ENCODE measurements at regions not wholly inside any gene's neighbourhood (a gene's known extent, or its start where the extent isn't known, plus 50 kb on each side); places are given as distances from the start of the nearest gene placed in this dataset.

DNA sequence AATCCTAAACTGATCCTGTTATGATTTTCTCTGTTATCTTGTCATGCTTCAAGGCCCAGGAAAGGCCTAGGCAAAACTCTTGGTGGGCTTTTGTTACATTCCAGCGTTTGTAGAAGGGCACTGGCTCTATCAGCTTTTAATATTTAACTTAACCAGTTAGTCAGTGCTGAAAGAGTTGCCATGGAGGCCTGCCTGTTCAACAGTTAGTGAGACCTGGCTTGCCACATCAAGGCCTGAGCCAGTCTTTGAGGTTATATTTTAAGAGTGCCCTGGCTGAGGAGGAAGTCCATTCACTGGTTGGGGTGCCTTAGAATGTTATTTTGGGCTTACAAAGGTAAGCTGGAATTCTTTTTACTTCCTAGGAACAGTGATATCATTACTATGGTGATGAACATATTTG lies 144.1 kb upstream of the NRG3 start:
- TF ChIP-seq, protein P1, sequence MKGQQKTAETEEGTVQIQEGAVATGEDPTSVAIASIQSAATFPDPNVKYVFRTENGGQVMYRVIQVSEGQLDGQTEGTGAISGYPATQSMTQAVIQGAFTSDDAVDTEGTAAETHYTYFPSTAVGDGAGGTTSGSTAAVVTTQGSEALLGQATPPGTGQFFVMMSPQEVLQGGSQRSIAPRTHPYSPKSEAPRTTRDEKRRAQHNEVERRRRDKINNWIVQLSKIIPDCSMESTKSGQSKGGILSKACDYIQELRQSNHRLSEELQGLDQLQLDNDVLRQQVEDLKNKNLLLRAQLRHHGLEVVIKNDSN (IDR thresholded peaks at IDR 0.05), result no peak
- TF ChIP-seq, protein P2, sequence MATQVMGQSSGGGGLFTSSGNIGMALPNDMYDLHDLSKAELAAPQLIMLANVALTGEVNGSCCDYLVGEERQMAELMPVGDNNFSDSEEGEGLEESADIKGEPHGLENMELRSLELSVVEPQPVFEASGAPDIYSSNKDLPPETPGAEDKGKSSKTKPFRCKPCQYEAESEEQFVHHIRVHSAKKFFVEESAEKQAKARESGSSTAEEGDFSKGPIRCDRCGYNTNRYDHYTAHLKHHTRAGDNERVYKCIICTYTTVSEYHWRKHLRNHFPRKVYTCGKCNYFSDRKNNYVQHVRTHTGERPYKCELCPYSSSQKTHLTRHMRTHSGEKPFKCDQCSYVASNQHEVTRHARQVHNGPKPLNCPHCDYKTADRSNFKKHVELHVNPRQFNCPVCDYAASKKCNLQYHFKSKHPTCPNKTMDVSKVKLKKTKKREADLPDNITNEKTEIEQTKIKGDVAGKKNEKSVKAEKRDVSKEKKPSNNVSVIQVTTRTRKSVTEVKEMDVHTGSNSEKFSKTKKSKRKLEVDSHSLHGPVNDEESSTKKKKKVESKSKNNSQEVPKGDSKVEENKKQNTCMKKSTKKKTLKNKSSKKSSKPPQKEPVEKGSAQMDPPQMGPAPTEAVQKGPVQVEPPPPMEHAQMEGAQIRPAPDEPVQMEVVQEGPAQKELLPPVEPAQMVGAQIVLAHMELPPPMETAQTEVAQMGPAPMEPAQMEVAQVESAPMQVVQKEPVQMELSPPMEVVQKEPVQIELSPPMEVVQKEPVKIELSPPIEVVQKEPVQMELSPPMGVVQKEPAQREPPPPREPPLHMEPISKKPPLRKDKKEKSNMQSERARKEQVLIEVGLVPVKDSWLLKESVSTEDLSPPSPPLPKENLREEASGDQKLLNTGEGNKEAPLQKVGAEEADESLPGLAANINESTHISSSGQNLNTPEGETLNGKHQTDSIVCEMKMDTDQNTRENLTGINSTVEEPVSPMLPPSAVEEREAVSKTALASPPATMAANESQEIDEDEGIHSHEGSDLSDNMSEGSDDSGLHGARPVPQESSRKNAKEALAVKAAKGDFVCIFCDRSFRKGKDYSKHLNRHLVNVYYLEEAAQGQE (IDR thresholded peaks at IDR 0.05; ENCODE audit: low read depth), result no peak
- TF ChIP-seq FOXM1 (IDR thresholded peaks at IDR 0.05; ENCODE audit: borderline replicate concordance, low read depth) (no peak), YY1 (IDR thresholded peaks at IDR 0.05; ENCODE audit: low read depth) (no peak), EGR1 (IDR thresholded peaks at IDR 0.05) (no peak), TEAD4 (IDR thresholded peaks at IDR 0.05) (no peak), ZBTB7A (IDR thresholded peaks at IDR 0.05; ENCODE audit: low read depth) (no peak), CEBPB (IDR thresholded peaks at IDR 0.05) (no peak)
- TF ChIP-seq, protein P3, sequence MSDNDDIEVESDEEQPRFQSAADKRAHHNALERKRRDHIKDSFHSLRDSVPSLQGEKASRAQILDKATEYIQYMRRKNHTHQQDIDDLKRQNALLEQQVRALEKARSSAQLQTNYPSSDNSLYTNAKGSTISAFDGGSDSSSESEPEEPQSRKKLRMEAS (IDR thresholded peaks at IDR 0.05), result no peak

DNA sequence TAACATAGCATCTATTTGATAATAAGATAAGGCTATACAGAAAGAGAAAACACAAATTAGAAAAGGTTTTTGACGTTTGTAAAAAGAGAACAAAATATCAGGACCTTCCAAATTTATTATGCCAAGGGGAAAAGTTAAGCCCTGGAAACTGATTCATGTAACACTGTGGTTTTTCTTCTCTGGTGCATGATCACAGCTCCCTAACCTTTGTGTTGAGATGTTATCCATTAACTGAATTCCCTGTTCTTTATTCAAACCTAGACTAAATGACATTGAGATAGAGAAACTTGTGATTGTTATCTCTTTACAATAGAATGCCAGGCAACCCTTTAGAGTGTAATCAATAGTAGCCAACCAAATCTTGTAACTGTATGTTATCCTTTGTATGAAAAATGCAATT lies 141.5 kb upstream of the NRG3 start:
- TF ChIP-seq FOXM1 (IDR thresholded peaks at IDR 0.05; ENCODE audit: borderline replicate concordance, low read depth) (no peak), CEBPB (IDR thresholded peaks at IDR 0.05) (no peak), NFIC (IDR thresholded peaks at IDR 0.05) (no peak)
- TF ChIP-seq, protein P1 (IDR thresholded peaks at IDR 0.05), result no peak
- TF ChIP-seq, protein P2 (IDR thresholded peaks at IDR 0.05; ENCODE audit: low read depth), result no peak

DNA sequence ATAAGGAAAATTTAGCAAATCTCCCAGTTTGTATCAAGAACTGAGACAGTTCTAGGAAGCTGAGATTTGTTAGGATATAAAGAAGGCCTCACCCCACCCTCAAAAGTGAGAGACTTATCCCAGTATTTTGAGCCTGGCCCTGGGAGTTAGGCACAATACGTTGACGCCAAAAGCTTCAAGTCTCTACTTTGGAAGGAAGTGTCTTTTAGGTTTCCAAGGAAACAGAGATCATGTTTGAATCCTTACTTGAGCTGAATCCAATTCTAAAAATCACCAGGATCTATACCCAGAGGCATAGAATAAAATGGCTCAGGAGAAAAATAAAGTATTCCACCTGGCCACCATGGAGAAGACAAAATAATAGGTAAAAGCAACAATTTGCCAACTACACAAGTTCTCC lies 115.9 kb upstream of the NRG3 start:
- TF ChIP-seq, protein P3 (IDR thresholded peaks at IDR 0.05), result no peak
- TF ChIP-seq TCF12 (IDR thresholded peaks at IDR 0.05; ENCODE audit: low read depth) (no peak), TEAD4 (IDR thresholded peaks at IDR 0.05) (no peak), CREB1 (IDR thresholded peaks at IDR 0.05; ENCODE audit: low read depth) (no peak), YY1 (IDR thresholded peaks at IDR 0.05; ENCODE audit: low read depth) (no peak), EP300 (IDR thresholded peaks at IDR 0.05; ENCODE audit: borderline replicate concordance) (no peak), NFIC (IDR thresholded peaks at IDR 0.05) (no peak), RAD21 (IDR thresholded peaks at IDR 0.05; ENCODE audit: low read depth) (no peak), ZBTB7A (IDR thresholded peaks at IDR 0.05; ENCODE audit: low read depth) (no peak), TAF1 (IDR thresholded peaks at IDR 0.05; ENCODE audit: low read depth) (no peak), EGR1 (IDR thresholded peaks at IDR 0.05) (no peak), CEBPB (IDR thresholded peaks at IDR 0.05) (no peak), FOXM1 (IDR thresholded peaks at IDR 0.05; ENCODE audit: borderline replicate concordance, low read depth) (no peak)
- TF ChIP-seq, protein P2 (IDR thresholded peaks at IDR 0.05; ENCODE audit: low read depth), result no peak
- TF ChIP-seq, protein P1 (IDR thresholded peaks at IDR 0.05), result no peak

DNA sequence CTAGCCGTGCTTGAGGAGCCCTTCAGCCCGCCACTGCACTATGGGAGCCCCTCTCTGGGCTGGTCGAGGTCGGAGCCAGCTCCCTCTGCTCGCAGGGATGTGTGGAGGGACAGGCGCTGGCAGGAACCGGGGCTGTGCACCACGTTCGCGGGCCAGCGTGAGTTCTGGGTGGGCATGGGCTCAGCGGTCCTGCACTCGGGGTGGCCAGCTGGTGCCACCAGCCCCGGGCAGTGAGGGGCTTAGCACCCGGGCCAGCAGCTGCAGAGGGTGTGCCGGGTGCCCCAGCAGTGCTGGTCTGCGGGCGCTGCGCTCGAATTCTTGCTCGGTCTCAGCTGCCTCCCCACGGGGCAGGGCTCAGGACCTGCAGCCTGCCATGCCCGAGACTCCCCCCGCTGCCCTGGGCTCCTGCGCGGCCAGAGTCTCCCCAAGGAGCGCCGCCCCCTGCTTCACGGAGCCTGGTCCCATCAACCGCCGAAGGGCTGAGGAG lies 90.8 kb upstream of the NRG3 start:
- TF ChIP-seq, protein P2 (IDR thresholded peaks at IDR 0.05; ENCODE audit: low read depth), result no peak
- no peak for TF ChIP-seq NFIC (IDR thresholded peaks at IDR 0.05)
- TF ChIP-seq YY1 (IDR thresholded peaks at IDR 0.05; ENCODE audit: low read depth), result no peak
- no peak for TF ChIP-seq EGR1 (IDR thresholded peaks at IDR 0.05)
- TF ChIP-seq TEAD4 (IDR thresholded peaks at IDR 0.05), result no peak
- TF ChIP-seq TCF12 (IDR thresholded peaks at IDR 0.05; ENCODE audit: low read depth), result no peak
- TF ChIP-seq FOXM1 (IDR thresholded peaks at IDR 0.05; ENCODE audit: borderline replicate concordance, low read depth), result no peak
- no peak for TF ChIP-seq TAF1 (IDR thresholded peaks at IDR 0.05; ENCODE audit: low read depth)
- TF ChIP-seq RAD21 (IDR thresholded peaks at IDR 0.05; ENCODE audit: low read depth), result no peak
- no peak for TF ChIP-seq CREB1 (IDR thresholded peaks at IDR 0.05; ENCODE audit: low read depth)

Data from Ishikawa (cell line).